B cell (primary cell): ENCODE measurements at regions not wholly inside any gene's neighbourhood (a gene's known extent, or its start where the extent isn't known, plus 50 kb on each side); places are given as distances from the start of the nearest gene placed in this dataset.
"Not testable (repeated sequence)": the region's sequence is repeated elsewhere in the genome, so short reads cannot be mapped to it uniquely, and the experiment has no call there.

ENCODE experiments used
- CTCF ChIP-seq: fragments of 200-600 bp; IDR thresholded peaks from one replicate; pipeline ENCODE4 v1.8.0; 2022; ENCODE audit warnings: antibody characterized with exemption, mild to moderate bottlenecking
- EZH2 ChIP-seq: IDR thresholded peaks from 2 replicates; pipeline ENCODE4 v1.6.1; 2012; ENCODE audit warnings: borderline replicate concordance, low read depth, mild to moderate bottlenecking, moderate library complexity, low read length; ENCODE audit not compliant: insufficient read depth, poor library complexity, severe bottlenecking

DNA sequence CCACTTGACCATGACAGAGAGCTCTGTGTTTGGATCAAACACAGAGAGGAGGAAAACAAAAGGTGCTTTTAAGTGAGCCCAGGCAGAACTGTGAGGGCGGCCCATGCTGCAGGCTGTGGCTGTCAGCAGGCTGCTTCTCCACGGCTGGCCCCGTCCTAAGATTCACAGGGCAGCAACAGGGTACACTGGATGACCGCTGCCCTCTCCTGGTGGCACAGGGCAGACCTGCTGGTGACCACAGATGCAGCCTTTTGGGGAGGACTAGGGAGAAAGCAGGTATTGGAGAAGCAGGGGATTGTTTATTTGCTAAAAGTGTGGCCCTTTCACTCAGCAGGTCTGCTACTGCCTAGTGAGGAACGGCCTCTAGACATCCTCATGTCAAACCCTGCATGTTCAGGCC lies 183.7 kb downstream of the ADRA2C start:
- not testable (repeated sequence) for TF ChIP-seq CTCF, EZH2
